Glomerular visceral epithelial cell (primary cell): ENCODE measurements at regions not wholly inside any gene's neighbourhood (a gene's known extent, or its start where the extent isn't known, plus 50 kb on each side); places are given as distances from the start of the nearest gene placed in this dataset.

Source experiments
- DNase-seq: peaks from one replicate; pipeline ENCODE4 v3.0.0-alpha.2; 2016; ENCODE audit errors: extremely low spot score

- DNase-seq: no peak
These were observed 466.2 kb downstream of the CDH26 start for GRCh38 chr20:60424267-60424902.

GRCh38 chr20:60427516-60427915 lies 469.3 kb downstream of the CDH26 start:
- no peak for DNase-seq

DNA sequence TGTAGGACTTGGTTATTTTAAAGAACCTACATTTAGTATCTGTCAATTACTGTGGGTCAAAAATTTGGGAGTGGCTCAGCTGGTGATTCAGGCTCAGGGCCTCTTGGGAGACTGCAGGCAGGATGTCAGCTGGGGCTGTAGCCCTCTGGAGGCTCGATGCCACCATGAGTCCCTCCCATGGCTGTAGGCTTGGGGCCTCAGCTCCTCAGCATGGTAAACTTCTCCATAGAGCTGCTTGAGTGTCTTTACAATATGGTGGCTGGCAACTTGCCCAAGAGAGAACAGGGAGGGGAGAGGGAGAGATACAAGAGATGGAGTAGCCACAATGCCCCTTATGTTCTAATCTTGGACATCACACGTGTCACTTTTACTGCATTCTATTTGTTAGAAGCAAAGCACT lies 470.4 kb downstream of the CDH26 start:
- DNase-seq: no peak

GRCh38 chr20:60430516-60431001 lies 472.3 kb downstream of the CDH26 start:
- DNase-seq: no peak

- no peak for DNase-seq
These were observed 473.1 kb downstream of the CDH26 start for GRCh38 chr20:60431349-60431748.

DNA sequence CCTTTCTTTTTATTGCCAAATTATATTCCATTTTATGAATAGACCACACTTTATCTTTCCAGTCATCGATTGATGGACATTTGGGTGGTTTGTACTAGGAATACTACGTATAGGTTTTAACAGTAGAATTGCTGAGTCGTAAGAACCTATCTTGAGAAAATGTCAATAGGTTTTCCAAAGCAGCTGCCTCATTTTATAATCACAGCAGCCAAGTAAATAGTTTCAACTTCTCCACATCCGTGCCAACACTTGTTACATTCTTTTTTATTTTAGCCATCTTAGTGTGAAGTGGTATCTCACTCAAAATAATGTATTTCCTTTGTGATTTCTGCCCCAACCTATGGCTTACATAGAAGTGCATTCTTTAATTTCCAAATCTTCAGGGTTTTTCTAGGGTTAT lies 479.2 kb downstream of the CDH26 start:
- DNase-seq: no peak

DNA sequence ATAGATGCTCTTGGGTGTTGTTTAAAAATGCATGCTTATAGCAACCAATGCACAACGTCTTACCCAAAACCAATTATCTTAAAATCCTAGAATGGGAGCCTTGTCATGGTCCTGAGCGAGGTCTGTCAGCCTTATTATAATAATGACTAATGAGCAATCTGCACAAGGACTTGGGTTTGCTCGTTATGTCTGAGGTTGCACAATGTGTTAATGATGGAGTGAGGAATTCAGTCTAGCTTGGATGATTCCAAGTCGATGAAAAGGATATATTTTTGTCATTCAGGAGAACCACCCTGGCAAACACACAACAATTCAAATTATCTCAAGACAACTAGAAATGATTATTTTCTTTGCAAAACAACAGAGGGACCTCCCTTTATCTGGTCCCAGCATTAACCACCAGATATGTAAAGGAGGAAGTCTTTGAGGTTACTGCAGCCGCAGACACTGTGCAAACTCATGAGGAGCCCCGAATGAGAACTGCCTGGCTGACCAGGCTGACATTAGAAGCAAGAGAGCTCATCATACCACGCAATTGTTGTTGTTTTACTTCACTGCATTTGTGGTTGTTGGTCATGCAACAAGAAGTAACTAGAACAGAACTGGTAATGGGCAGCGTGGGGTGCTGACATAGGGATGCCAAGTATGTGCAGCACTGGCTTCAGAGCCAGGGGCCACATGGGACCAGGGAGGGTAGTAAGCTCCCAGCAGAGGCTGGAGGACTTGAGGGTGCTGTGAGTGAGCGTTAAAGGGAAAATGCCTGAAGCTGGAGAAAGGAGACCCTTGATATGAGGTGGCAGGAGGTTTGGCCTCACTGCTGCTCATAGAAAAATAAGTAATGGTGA lies 488.3 kb downstream of the CDH26 start:
- DNase-seq: no peak

DNA sequence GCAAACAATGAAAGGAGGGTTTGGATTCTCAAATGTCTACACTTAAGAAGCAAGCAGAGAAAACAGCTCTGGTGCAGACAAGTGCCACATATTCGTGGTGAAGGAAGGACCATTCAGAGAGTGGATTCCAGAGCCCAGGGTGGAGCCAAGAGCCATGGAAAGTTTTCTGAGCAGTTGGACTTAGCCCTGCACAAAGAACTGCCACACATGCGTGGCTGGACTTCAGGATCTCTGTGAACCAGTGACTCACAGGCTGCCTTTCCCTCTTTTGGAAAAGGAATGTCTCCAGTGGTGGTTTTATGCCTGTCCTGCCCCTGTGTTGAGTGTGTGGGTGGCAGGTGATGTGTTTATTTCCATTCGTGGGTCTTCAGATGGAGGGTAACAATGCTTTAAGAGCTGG lies 489.5 kb downstream of the CDH26 start:
- DNase-seq: no peak

DNA sequence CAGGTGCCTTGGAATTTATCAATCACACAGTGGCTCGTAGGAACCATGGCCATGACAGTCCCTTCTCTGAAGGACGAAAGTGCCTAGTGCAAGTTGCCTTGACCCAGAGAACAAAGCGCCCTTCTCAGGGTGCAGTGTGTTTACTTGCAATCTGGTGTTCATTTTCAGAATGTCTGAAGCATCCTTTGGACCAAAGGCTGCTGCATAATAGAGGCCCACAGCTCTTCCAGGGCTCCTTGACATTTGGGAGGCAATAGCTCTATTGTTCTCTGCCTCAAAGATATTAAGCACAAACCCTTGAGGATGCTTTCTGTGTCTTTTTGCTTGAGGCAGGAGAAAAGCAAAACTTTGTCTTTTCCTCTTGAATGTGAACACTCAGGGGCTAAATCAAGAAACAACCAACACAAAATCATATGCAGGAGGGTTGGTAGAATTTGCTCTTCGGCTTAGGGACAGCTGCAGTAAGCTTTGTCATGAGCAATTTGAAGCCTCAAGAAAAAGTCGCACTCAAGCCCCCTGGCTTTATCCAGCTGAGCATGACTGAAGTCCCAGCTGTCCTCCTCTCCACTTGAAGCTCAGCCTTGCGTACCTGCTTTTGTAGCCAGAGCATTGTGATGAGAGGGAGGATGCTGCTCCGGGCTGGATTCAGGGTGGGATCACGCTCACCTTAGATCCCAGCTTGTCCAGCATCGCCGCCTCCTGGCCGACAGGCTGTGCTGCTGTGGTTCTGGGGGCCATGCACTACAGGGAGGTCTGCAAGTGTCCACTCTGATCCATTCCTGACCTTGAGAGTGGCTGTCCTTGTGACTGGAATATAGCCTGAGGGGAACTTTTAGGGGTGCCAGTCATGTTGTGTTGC lies 495.4 kb downstream of the CDH26 start:
- no peak for DNase-seq

GRCh38 chr20:60454491-60454890 lies 496.3 kb downstream of the CDH26 start:
- no peak for DNase-seq

DNA sequence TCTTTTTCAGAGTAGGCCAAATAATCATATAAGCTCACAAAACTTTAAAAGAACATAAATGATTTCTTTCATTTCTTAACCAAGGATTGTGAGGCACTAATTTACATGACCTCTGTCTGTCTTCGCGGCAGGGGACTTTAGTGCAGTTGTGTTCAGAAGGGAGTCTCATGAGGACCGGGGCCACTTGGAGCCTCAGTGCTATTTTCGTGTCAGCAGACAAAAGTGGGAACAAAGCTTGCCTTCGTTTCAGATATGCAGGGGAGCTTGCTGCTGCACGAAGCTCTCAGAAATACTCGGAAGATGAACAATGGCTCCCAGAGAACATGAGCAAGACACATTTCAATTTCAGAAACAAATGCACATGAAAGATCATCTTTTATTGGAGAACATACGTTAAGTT lies 497.0 kb downstream of the CDH26 start:
- DNase-seq: no peak

GRCh38 chr20:60459212-60459611 lies 501.0 kb downstream of the CDH26 start:
- DNase-seq: no peak

DNA sequence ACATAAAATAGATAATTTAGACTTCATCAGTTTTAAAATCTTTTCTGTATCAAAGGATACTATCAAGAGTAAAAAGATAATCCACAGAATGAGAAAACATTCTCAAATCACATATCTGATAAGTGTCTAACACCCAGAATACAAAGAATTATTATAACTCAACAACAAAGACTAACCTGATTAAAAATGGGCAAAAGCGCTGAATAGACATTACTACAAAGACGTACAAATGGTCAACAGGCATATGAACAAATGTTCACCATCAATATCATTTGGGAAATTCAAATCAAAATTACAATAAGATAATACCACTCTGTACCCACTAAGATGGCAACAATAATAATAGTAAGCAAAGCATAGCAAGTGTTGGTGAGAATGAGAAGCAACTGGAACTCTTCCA lies 503.8 kb downstream of the CDH26 start:
- DNase-seq: no peak

- no peak for DNase-seq
These were observed 505.6 kb downstream of the CDH26 start for GRCh38 chr20:60463798-60464197.

- no peak for DNase-seq
These were observed 507.2 kb downstream of the CDH26 start for GRCh38 chr20:60465439-60465838.

GRCh38 chr20:60465993-60466686 lies 507.9 kb downstream of the CDH26 start:
- DNase-seq: no peak

DNA sequence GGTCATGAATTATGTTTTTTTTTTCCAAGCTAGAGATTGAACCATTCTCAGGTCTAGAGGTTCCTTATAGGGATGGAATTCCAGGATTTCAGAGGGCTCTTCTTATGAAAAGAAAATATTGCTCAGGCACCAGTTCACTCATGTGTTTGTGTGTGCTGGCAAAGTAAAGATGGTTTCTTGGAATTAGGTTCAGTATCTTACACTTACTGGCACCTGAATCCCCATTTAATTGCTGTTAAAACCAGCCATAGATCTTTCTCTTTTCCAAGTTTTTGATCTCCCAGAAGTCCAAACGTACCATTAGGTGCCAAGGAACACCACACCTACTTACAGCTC lies 508.4 kb downstream of the CDH26 start:
- no peak for DNase-seq

- DNase-seq: no peak
These were observed 508.9 kb downstream of the CDH26 start for GRCh38 chr20:60467078-60467477.

DNA sequence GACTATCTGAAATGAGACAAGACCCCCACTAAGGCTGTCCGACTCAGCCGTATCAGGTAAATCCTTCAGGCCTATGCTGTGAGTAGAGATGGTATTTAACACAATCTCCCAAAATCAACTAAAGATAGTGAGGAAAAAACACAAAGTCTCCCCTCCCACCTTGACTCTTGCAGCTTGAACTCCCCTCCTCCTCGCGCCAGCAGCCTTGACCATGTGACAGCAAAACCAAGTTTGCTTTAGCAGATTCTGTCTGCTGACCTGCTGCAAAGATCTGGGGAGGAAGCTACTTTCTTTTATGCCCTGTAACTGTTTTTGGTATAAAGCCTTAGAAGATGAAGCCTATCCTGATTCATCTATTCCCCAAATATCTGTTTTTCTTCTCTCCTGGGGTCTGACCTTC lies 509.5 kb downstream of the CDH26 start:
- DNase-seq: no peak

DNA sequence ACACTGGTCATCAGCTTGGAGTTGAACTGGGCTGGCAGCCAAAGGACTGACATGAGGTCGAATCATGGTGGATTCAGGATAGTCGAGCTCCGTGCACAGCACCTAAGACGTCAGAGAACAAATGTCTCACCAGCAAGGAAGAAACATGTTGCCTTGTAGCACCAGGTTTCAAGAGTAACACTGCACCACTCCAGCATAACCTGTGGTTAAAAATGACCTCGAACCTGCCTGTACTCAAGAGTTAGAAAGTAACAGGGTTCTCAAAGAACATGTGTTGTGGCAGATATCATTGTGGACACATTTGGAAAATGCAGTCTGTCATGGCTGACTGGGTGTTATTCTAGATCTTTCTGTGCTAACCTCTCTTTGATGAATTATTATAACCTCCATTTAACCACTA lies 511.6 kb downstream of the CDH26 start:
- no peak for DNase-seq

- DNase-seq: no peak
These were observed 512.1 kb downstream of the CDH26 start for GRCh38 chr20:60470366-60470765.

GRCh38 chr20:60473211-60473610 lies 515.0 kb downstream of the CDH26 start:
- no peak for DNase-seq
